ENCODE measurements at regions not wholly inside any gene's neighbourhood (a gene's known extent, or its start where the extent isn't known, plus 50 kb on each side); places are given as distances from the start of the nearest gene placed in this dataset.

DNA sequence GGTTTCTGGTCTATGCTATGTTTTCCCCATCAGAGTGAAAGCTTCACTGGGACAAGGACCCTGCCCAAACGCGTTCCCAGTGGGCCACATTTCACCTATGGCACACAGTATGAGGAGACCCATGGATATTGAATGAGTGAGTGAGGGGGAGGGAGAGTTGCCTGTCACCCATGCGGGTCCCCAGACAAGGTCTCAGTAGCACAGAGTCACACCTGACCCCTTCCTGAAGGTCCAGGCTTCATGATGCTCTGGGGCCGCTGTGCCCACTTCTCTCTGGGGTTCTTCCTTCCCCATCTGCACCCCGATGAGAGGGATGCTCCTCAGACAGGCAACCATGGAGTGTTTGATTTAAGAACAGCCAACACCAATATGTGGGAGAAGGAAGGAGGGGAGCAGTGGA is 72.3 kb upstream of the CSF3R start:
- no peak for DNase-seq

DNA sequence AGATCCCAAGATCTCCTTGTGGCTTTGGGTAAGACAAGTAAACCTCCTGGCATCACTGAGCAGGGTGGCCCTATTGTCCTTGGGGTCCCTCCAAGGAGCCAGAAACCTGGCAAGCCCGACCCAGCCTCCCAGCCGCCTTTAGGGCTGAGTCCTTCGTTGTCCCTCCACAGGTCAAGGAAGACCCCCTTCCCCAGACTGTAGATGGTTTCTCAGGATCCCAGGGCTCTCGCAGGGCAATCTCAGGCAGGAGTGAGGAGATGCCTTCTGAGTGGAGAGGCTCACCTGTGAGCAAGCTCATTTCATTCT is 71.6 kb upstream of the CSF3R start:
- no peak for DNase-seq

DNA sequence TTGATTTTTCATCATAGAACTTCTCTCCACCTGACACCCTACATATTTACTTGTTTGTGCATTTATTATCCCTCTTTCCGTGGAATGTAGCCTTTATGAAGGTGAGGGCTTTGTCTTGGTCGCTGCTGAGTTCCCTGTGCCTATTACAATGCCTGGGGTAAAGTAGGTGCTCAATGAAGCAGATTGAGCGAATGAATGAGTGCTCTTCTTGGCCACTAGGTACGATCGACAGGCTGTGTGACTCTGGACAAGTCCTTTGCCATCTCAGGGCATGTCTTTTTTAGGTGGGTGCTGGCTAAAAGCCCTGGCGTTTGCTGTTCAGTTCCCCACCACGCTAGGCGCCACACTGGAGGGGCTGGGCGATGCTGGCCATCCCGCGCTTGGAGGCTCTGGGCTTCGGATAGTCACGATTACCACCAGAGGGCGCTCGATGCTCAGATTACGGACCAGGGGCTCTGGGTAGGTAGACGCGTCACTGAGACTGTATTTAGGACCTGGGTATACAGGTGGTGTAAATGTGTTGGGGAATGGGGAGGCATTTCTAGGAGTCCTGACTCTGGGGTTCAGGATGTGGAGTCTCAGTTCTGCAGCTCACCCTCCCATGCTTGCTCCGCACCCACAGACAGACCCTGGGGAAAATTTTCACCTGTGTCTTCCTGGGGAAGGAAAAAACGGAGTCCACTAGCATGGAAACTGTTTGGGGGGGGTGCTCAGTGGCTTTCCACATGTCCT is 71.0 kb upstream of the CSF3R start:
- DNase-seq: peak; percentile 18 to 46

DNA sequence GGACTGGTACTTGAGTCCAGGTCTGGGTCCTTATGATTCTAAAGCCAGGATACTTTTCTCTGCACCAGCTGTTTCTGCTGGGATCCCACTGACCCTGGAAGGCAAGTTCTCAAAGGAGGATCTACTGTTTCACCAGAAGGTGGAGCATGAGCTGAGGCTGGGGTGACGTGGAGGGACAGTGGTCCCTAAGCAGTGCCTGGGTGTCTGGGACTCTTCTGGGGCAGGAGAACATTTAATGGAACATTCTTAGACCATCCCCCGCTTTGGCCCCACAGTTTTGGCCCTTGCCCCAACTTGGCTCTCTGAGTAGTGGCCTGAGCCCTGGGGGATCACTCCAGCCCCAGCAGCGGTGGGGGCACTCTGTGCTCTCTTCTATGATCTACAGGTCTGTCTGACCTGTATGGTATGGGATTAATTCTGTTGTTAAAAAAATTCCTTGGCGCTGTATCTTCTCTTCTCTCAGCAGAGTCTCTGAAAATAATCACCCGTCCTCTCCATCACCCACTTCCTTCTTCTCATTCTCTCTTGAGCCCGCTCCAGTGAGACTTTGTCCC is 60.3 kb upstream of the CSF3R start:
- no peak for DNase-seq

DNA sequence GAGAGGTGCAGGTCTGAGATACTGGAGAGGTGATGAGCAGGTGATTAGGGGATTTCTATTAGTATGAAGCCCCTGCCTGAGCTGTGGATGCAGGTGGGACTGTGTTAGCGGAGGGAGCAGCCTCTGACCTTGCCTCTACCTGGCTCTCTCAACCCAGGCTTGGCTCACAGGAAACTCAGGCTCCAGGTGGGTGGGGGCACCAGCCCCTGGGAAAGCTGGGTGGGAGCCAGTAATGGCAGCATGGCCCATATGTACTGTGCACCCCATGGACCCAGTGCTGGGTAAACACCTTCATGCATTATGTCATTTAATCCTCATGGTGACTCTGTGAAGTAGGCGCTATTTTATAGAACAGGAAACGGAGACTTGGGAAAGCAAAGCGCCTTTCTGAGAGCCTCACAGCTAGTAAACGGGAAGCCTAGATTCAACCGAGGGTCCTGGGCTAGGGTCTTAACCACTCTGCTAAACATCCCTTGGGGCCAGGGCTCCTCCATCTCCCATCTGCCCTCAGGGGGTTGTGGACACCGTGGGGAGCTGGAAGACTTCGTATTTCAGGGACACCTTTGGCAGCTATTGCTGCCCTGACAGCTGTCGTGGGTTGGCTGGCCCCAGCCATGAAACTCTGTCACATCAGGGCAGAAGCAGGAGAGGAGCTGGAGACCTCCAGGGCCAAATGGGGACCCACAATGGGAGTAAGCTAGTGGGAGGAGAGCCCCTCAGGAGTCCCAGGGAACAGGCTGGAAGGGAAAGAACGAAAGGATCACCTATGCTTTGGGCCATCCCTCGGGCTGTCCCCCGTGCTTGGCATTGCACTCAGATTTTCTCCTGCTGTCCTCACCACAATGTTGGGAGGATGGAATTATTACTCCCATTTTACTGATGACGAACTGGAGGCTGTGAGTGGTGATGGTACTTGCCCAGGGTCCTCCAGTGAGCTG is 59.6 kb upstream of the CSF3R start:
- DNase-seq: no peak

DNA sequence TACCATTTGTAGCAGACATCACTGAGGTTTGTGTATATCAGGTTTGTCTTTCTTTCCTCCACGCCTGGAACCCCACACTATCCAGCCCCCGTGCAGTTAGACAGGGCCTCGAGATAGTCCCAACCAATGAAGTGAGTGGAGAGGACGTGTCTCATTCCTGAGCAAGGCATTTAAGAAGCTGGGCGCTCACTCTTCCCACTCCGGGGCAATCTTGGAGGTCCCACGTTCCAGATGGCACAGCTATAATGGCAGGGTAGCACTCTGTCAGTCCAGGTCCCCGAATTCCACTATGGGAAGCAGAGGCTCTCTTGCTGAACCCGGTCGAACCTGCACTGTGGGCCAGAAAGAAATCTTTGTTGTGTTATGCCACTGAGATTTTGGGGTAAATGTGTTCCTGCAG is 57.3 kb upstream of the CSF3R start:
- DNase-seq: no peak

DNA sequence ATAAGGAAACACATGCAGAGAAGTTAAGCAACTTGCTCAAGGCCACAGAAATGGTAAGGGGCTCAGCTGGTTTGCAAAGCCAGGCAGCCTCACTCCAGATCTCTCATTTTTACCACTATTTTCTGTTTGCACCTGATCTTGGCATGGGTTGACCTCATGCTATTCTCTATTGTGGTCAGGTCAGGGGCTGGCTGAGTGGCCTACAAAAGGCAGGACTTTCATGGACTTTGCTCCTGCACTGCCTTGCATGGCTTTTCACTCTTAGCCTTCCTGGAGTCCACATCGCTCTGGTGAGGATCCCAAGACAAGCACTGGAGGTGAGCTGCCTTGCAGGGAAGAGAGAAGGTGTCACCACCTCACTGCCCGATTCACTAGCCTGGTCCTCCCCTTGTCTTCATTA is 56.8 kb upstream of the CSF3R start:
- DNase-seq: no peak

DNA sequence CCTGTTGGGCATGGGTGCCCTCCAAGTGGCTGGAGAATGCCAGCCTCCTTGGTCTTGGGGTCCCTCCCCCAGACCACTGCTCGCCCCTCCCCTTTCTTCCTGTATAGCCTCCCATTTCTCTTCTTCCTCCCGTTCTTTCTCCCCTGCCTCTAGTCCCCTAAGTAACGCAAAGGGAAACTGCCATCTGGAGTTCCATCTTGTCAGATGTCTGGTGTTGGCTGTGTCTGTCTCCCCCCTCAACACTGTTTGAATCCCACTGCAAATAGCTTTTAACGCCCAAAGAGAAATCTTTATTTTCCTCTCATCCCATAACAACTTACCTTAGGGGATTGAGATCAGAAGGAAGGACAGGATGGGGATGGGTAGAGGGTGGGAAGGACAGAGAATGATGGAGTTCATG is 55.3 kb upstream of the CSF3R start:
- no peak for DNase-seq

DNA sequence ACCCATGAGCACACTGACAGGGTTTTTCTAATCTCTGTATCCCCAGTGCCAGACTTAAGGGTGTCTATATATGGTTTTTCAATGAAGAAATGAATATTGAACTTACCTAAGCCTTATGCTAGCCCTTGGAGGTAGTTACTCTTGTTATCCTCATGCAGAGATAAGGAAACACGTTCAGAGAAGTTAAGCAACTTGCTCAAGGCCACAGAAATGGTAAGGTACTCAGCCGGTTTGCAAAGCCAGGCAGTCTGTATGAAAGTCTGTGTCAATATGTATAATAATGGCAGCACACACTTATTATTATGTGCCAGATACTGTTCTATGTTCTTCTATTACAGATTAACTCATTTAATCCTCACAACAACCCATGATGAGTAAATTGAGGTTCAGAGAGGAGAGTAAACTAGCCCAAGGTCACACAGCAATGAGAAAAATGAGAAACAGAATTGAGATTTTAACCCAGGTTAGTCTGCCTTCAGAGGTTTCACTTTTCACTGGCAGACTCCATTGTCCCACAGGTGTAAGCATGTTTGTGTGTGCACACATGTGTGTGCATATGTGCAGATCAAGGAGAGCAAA is 54.6 kb upstream of the CSF3R start:
- no peak for DNase-seq

DNA sequence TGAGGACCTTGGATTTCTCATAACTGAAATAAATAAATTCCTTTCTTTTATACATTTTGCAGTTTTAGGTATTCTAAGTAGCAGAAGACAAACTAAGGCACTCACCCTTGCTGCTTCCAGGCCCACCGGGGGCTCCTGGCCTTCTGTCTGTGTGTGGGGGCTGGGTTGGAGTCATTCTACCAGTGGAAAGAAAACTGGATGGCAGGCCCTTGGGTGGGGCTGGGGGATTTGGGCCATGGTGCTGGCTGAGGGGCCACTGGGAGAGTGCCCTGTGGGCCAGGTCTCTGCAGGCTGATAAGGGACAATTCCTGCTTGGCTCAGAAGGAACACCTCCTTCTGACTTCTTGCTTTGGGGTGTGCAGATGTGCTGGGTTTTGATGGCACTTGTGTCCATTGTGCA is 54.0 kb upstream of the CSF3R start:
- DNase-seq: no peak

DNA sequence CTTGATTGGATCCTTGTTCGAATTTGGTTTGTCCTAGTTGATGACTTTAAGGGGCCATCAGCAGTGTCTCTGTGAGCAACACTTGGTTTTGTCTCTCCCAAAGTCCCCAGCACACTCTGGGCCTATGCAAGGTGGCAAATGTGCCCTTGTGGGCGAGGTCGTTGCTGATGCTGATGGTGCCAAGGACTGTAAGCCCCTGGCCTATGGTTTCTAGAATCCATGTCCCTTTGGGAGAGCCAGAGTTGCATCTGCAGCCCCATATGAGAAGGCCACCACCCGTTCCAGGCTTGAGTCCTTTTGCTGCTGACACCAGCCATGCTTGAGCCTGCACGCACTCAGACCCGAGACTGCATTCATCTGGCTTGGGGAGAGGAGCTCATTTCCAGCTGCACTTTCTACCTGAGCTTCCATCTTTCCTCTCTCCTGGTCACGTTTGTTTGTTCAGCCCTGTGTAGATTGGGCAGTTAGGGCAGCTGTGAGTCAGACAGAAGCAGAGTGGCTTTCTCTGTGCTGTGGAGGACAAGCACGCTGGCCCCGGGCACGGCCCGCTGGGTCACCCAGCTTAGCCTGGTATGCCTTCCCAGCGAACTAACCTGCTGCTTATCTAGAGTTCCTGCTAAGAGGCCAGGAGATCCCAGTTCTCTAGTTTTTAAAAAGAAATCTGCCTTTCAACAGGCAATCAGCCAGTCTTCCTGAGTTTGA is 52.1 kb upstream of the CSF3R start:
- no peak for DNase-seq

DNA sequence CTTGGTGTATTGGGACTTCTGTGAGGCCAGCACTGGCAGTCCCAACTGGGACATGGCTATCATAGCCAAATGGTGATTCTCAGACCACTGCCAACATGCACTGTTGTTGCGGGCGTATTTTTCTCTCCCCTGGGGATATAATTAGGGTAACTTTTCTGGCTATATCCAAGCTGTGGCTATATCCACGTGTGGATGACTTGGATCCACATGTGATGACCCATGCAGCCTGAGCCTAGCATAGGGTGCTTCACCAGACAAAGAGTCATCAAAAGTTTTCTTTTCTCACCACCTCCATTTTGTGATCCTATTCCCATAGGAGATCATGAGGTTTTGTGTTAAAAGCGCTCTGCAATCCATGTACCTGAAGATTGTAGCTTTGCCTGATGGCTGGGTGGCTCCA is 51.2 kb upstream of the CSF3R start:
- no peak for DNase-seq

DNA sequence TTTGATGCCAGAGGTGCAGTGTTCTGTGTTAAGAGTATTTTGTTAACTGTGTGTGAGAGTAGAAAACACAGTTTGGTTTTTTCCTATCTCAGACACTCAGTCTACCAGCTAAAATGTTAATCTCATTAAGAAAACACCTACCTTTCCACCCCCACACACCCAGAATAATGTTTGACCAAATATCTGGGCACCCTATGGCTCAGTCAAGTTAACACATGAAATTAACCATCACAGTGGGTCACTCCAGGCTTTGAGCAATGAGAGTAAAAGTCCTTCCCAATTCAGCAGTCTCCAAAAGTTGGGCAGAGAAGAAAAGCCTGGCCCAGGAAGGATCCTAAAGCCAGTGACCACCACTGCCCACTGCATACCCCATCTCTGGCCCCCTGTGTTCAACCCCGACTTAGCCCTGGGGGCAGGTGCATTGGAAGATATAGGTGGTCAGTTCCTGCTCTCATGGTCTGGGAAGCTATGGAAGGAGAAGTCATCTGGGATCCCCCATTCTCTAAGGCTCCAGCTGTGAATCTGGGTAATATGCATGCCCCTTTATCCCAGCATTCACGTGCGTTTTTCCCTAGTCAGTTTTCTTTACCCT is 50.2 kb upstream of the CSF3R start:
- DNase-seq: no peak

All from right lung (tissue), 2 donors.